HepG2 (cell line): ENCODE measurements at regions not wholly inside any gene's neighbourhood (a gene's known extent, or its start where the extent isn't known, plus 50 kb on each side); places are given as distances from the start of the nearest gene placed in this dataset.

Experiments
- ATAC-seq: fragments of 200-7000 bp; cut with Tn5 transposase; 3 replicates; pipeline ENCODE4 v1.9.1; 2020; ENCODE audit warnings: mild to moderate bottlenecking, moderate library complexity
- BruUV-seq: library from RNA; stranded (reverse); fragments of 400-500 nt; replicated peaks from 2 replicates; lab custom pipeline; 2021; lab: Mats Ljungman, UMichigan
- CTCF ChIA-PET: fragments of 300-600 bp; formaldehyde crosslinking; extraction: SDS; loops from one replicate; lab custom pipeline; 2021; ENCODE audit warnings: low total read pairs, inconsistent platforms, low intra/inter-chr PET ratio; lab: Yijun Ruan, JAX
- POLR2A ChIA-PET: fragments of 350-600 bp; sonication (Branson Sonifier 250); formaldehyde crosslinking; loops from one replicate; lab custom pipeline; 2020; ENCODE audit warnings: antibody characterized with exemption, inconsistent platforms; lab: Yijun Ruan, JAX
- DNase-seq: peaks from one replicate; pipeline ENCODE4 v3.0.0-alpha.2; 2015; ENCODE audit warnings: low spot score
- FAIRE-seq: peaks from 3 replicates; lab custom pipeline; 2011; peaks lifted over from hg19 to GRCh38; lab: Jason Lieb, UNC
- H2AFZ ChIP-seq: one replicate; pipeline ENCODE4 v1.6.1; 2011; ENCODE audit warnings: low read length, inconsistent platforms
- H3K27ac ChIP-seq: fragments of 300-600 bp; 3 replicates; pipeline ENCODE4 v1.8.0; 2011; ENCODE audit warnings: mixed run types, mild to moderate bottlenecking, mixed read lengths, low read length, inconsistent platforms; ENCODE audit not compliant: insufficient read depth; ENCODE audit errors: extremely low read length
- H3K27me3 ChIP-seq, 2 experiments: fragments of 200-600 bp in 1 of 2; 2 replicates in 1 of 2; 3 replicates in 1 of 2; pipeline versions ENCODE4 v1.6.0 to v1.8.0; 2011; ENCODE audit warnings: low read length in 2 of 2, mild to moderate bottlenecking in 2 of 2, moderate library complexity in 2 of 2, inconsistent platforms in 1 of 2; ENCODE audit not compliant: insufficient read depth in 2 of 2, control insufficient read depth in 1 of 2
- H3K36me3 ChIP-seq, 2 experiments: fragments of 200-600 bp in 1 of 2; replicated peaks in 1 of 2; 2 replicates in 1 of 2; 3 replicates in 1 of 2; pipeline versions ENCODE4 v1.5.1 to v1.8.0; 2011; ENCODE audit warnings: low read length in 2 of 2, inconsistent platforms in 1 of 2; ENCODE audit not compliant: insufficient read depth in 2 of 2, control insufficient read depth in 1 of 2
- H3K4me1 ChIP-seq: 2 replicates; pipeline ENCODE4 v1.5.1; 2012; ENCODE audit warnings: low read length, inconsistent platforms; ENCODE audit not compliant: insufficient read depth
- H3K4me2 ChIP-seq: 2 replicates; pipeline ENCODE4 v1.6.0; 2011; ENCODE audit warnings: low read depth, low read length, inconsistent platforms
- H3K4me3 ChIP-seq, 3 experiments: fragments of 200-600 bp in 1 of 3; sonication (generic), shearing (Covaris generic) in 1 of 3; replicated peaks in 1 of 3; 2 replicates each; pipeline ENCODE4 v1.5.1; 2011 to 2016; ENCODE audit warnings: low read length in 3 of 3, inconsistent platforms in 2 of 3, low read depth in 2 of 3, mild to moderate bottlenecking in 2 of 3, control low read depth in 1 of 3, mixed read lengths in 1 of 3; ENCODE audit not compliant: insufficient read depth in 1 of 3
- H3K79me2 ChIP-seq: one replicate; pipeline ENCODE4 v1.6.1; 2011; ENCODE audit warnings: low read length, inconsistent platforms; ENCODE audit not compliant: insufficient read depth
- H3K9ac ChIP-seq: 2 replicates; pipeline ENCODE4 v1.6.0; 2011; ENCODE audit warnings: mild to moderate bottlenecking, low read depth, low read length, inconsistent platforms; ENCODE audit not compliant: insufficient read depth
- H3K9me3 ChIP-seq: 2 replicates; pipeline ENCODE4 v1.5.1; 2012; ENCODE audit warnings: mild to moderate bottlenecking, low read length
- H4K20me1 ChIP-seq: 2 replicates; pipeline ENCODE4 v1.6.0; 2011; ENCODE audit warnings: inconsistent platforms, mild to moderate bottlenecking, low read length, moderate library complexity; ENCODE audit not compliant: insufficient read depth
- CREB1 ChIP-seq, 2 experiments: fragments of 450-650 bp in 1 of 2; IDR thresholded peaks; 2 replicates each; pipeline ENCODE4 v1.6.1; 2016 to 2017; ENCODE audit warnings: control low read depth in 1 of 2, mild to moderate bottlenecking in 1 of 2, missing compliant biosample characterization in 1 of 2, missing genetic modification characterization in 1 of 2
- PCBP2 ChIP-seq: fragments of 200-400 bp; formaldehyde crosslinking; optimal IDR thresholded peaks from 2 replicates; pipeline ENCODE3; 2018; ENCODE audit warnings: low read length, low read depth; ENCODE audit not compliant: poor library complexity, severe bottlenecking
- SMARCC2 ChIP-seq: fragments of 450-650 bp; IDR thresholded peaks from 2 replicates; pipeline ENCODE4 v1.6.1; 2017; ENCODE audit warnings: antibody characterized with exemption, mild to moderate bottlenecking
- SP1 ChIP-seq, 2 experiments: fragments of 450-650 bp in 1 of 2; sonication (generic) in 1 of 2; formaldehyde crosslinking in 1 of 2; IDR thresholded peaks; 2 replicates each; pipeline versions ENCODE4 v1.4.0 to v1.6.1; 2016 to 2020; ENCODE audit warnings: missing genetic modification reagents in 1 of 2
- ZFP37 ChIP-seq: sonication (generic); formaldehyde crosslinking; IDR thresholded peaks from 2 replicates; pipeline ENCODE4 v1.4.0; 2020; ENCODE audit warnings: missing genetic modification reagents, borderline replicate concordance
- ZNF263 ChIP-seq: sonication (generic); formaldehyde crosslinking; IDR thresholded peaks from 2 replicates; pipeline ENCODE4 v1.4.0; 2020; ENCODE audit warnings: missing genetic modification reagents
- WGBS: methylation state at CpG from one replicate; pipeline ENCODE4 v1.1.6; 2017; ENCODE audit warnings: low lambda C conversion rate; 5-methylcytosine and 5-hydroxymethylcytosine counted together
- in situ Hi-C: cut with HindIII; loops from 2 replicates; pipeline ENCODE4 v1.10.0; 2017; ENCODE audit warnings: low pct_unique_long_range_greater_than_20kb; ENCODE audit not compliant: extremely low pct_ligation_motif_present
- intact Hi-C: fragments of 100-400 bp; cut with micrococcal nuclease; formaldehyde crosslinking; loops from one replicate; pipeline ENCODE4 v1.10.0; 2022; ENCODE audit not compliant: unreplicated experiment
- TF ChIP-seq, protein P1 (sequence below): IDR thresholded peaks from 2 replicates; pipeline ENCODE4 v1.6.1; 2016; ENCODE audit warnings: mild to moderate bottlenecking

GRCh38 chr10:130661419-130661818, 525.2 kb downstream of the GLRX3 start (continued):
- TF ChIP-seq ZFP37 (CRISPR knock-in tag), result no peak

DNA sequence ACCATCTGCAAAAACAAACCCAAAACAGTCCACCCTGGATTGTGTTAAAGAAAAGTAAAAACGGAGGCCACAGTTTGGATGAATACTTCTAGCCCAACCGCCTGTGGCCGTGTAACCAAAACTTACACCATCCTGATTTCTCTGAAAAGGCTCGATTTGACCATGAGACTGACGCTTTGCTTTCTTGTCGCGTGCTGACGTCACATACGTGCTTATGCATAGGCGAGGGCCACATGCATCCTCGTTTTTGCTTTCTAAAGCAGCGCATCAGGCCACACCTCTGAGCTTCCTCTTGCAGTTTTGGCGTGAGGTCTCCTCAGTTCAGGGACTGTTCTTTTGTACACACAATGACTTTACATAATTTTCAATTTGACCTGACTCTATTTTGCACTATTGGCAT, 526.6 kb downstream of the GLRX3 start:
- Histone ChIP-seq H3K79me2 (no peaks in the 10 kb centered on the region), H3K27ac (no peak overlapping the region), H3K9me3 (no peaks in the 10 kb centered on the region), H3K36me3 (no peaks in the 10 kb centered on the region), H3K4me2 (no peak overlapping the region), H3K9ac (no peak overlapping the region), H3K27me3 (peaks cover 0 to 1% of the 10 kb centered on the region in 2 experiments; a peak in 1 of 5 replicates), H4K20me1 (no peaks in the 10 kb centered on the region), H3K4me1 (no peaks in the 10 kb centered on the region), H2AFZ (no peak overlapping the region), H3K4me3 (no peak overlapping the region)
- ChIA-PET CTCF (no interaction called here), POLR2A (no interaction called here)
- TF ChIP-seq, protein P1, sequence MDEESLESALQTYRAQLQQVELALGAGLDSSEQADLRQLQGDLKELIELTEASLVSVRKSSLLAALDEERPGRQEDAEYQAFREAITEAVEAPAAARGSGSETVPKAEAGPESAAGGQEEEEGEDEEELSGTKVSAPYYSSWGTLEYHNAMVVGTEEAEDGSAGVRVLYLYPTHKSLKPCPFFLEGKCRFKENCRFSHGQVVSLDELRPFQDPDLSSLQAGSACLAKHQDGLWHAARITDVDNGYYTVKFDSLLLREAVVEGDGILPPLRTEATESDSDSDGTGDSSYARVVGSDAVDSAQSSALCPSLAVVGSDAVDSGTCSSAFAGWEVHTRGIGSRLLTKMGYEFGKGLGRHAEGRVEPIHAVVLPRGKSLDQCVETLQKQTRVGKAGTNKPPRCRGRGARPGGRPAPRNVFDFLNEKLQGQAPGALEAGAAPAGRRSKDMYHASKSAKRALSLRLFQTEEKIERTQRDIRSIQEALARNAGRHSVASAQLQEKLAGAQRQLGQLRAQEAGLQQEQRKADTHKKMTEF (CRISPR knock-in tag), result no peak
- peak; percentile 88 for TF ChIP-seq CREB1 (IDR thresholded peaks at IDR 0.05)
- TF ChIP-seq CREB1 (CRISPR knock-in tag; IDR thresholded peaks at IDR 0.05), result no peak
- ATAC-seq (no peak), DNase-seq (no peak), FAIRE-seq (no peak)
- BruUV-seq, result no TSS peak
- intact Hi-C loops, result no loop called here
- WGBS, result 17% methylated on average over 13 of the region's 13 CpGs
- in situ Hi-C loops, result no loop called here

GRCh38 chr10:130664526-130664925, 528.3 kb downstream of the GLRX3 start:
- DNase-seq (no peak), ATAC-seq (no peak), FAIRE-seq (no peak)
- H3K4me2 ChIP-seq, result no peak overlapping the region
- H2AFZ ChIP-seq, result no peak overlapping the region
- in situ Hi-C loops (no loop called here), intact Hi-C loops (no loop called here)
- H3K36me3 ChIP-seq, result no peaks in the 10 kb centered on the region
- no peaks in the 10 kb centered on the region for H4K20me1 ChIP-seq
- WGBS, result 23% methylated on average over 6 of the region's 6 CpGs
- no peaks in the 10 kb centered on the region; the same call in 1 of the 2 replicates for H3K9me3 ChIP-seq
- BruUV-seq, result no TSS peak
- no peaks in the 10 kb centered on the region for H3K79me2 ChIP-seq
- H3K4me3 ChIP-seq, result no peak overlapping the region
- H3K27me3 ChIP-seq, result peaks cover 0 to 1% of the 10 kb centered on the region in 2 experiments; a peak in 1 of 5 replicates
- H3K27ac ChIP-seq, result no peak overlapping the region
- POLR2A ChIA-PET, result no interaction called here
- TF ChIP-seq PCBP2 (no peak), ZNF263 (no peak), SMARCC2 (no peak), SP1 (IDR thresholded peaks at IDR 0.05) (no peak), SP1 (CRISPR knock-in tag; IDR thresholded peaks at IDR 0.05) (no peak)
- TF ChIP-seq, all 625 proteins: peak for 0
- CTCF ChIA-PET, result no interaction called here
- Histone ChIP-seq H3K9ac (no peak overlapping the region), H3K4me1 (no peaks in the 10 kb centered on the region)
